ENCODE measurements at regions not wholly inside any gene's neighbourhood (a gene's known extent, or its start where the extent isn't known, plus 50 kb on each side); places are given as distances from the start of the nearest gene placed in this dataset.

GRCh38 chr10:3295582-3296151 lies 123.1 kb upstream of the PITRM1 start:
- no peak for TF ChIP-seq POLR2AphosphoS5 (IDR thresholded peaks at IDR 0.05; ENCODE audit: borderline replicate concordance, low read depth, low read length)
- no peak for TF ChIP-seq EZH2 (IDR thresholded peaks at IDR 0.05)
- TF ChIP-seq FOXP2 (optimal IDR thresholded peaks at IDR 0.05; ENCODE audit: control extremely low read depth, extremely low read length, insufficient read depth), result no peak
